Spinal cord (tissue), 9 donors: ENCODE measurements at regions not wholly inside any gene's neighbourhood (a gene's known extent, or its start where the extent isn't known, plus 50 kb on each side); places are given as distances from the start of the nearest gene placed in this dataset.

Experiments
- DNase-seq, 6 donors: peaks; one replicate each; pipeline versions ENCODE4 v3.0.0 to v3.0.0-alpha.2; 2013 to 2015; ENCODE audit warnings: low spot score in 6 of 6, low read depth in 4 of 6
- H3K27ac ChIP-seq: one replicate; pipeline ENCODE4 v1.5.1; 2013; ENCODE audit warnings: low read depth, low read length, control low read depth
- H3K27me3 ChIP-seq: one replicate; pipeline ENCODE4 v1.6.1; 2013; ENCODE audit warnings: low read length; ENCODE audit not compliant: control insufficient read depth, insufficient read depth
- H3K36me3 ChIP-seq: one replicate; pipeline ENCODE4 v1.6.1; 2013; ENCODE audit warnings: low read length; ENCODE audit not compliant: control insufficient read depth, insufficient read depth
- H3K4me1 ChIP-seq: one replicate; pipeline ENCODE4 v1.6.1; 2013; ENCODE audit warnings: low read length; ENCODE audit not compliant: control insufficient read depth, insufficient read depth
- H3K4me3 ChIP-seq: one replicate; pipeline ENCODE4 v1.5.1; 2013; ENCODE audit warnings: low read depth, low read length, control low read depth
- H3K9me3 ChIP-seq: one replicate; pipeline ENCODE4 v1.6.1; 2013; ENCODE audit warnings: low read length; ENCODE audit not compliant: control insufficient read depth, insufficient read depth
- WGBS: methylation state at CpG from one replicate; pipeline ENCODE4 v1.1.5; 2013; ENCODE audit warnings: missing lambda C conversion rate; ENCODE audit not compliant: insufficient coverage; 5-methylcytosine and 5-hydroxymethylcytosine counted together
- donor health status: healthy.

GRCh38 chr7:116142374-116142773 lies 68.0 kb upstream of the TES start:
- no CpG with 5 or more reads among the region's 1 CpG for WGBS
- Histone ChIP-seq H3K27ac (no peak overlapping the region), H3K36me3 (no peaks in the 10 kb centered on the region), H3K4me1 (no peaks in the 10 kb centered on the region), H3K9me3 (no peaks in the 10 kb centered on the region), H3K27me3 (no peaks in the 10 kb centered on the region), H3K4me3 (no peak overlapping the region)
- DNase-seq, result no peak

- 75% methylated on average over 5 of the region's 6 CpGs for WGBS
Measured at GRCh38 chr7:116142850-116143249, 67.5 kb upstream of the TES start.

GRCh38 chr7:116145245-116145852 lies 65.0 kb upstream of the TES start:
- DNase-seq, result no peak
- no peaks in the 10 kb centered on the region for H3K9me3 ChIP-seq
- no peaks in the 10 kb centered on the region for H3K36me3 ChIP-seq
- 25% methylated on average over 2 of the region's 2 CpGs for WGBS
- no peaks in the 10 kb centered on the region for H3K4me1 ChIP-seq
- no peak overlapping the region for H3K4me3 ChIP-seq
- H3K27me3 ChIP-seq, result no peaks in the 10 kb centered on the region
- no peak overlapping the region for H3K27ac ChIP-seq

More at GRCh38 chr7:116142850-116143249, 67.5 kb upstream of the TES start:
- no peaks in the 10 kb centered on the region for H3K36me3 ChIP-seq
- DNase-seq, result no peak
- H3K4me1 ChIP-seq, result no peaks in the 10 kb centered on the region
- no peak overlapping the region for H3K27ac ChIP-seq
- H3K4me3 ChIP-seq, result no peak overlapping the region
- no peaks in the 10 kb centered on the region for H3K27me3 ChIP-seq
- no peaks in the 10 kb centered on the region for H3K9me3 ChIP-seq

DNA sequence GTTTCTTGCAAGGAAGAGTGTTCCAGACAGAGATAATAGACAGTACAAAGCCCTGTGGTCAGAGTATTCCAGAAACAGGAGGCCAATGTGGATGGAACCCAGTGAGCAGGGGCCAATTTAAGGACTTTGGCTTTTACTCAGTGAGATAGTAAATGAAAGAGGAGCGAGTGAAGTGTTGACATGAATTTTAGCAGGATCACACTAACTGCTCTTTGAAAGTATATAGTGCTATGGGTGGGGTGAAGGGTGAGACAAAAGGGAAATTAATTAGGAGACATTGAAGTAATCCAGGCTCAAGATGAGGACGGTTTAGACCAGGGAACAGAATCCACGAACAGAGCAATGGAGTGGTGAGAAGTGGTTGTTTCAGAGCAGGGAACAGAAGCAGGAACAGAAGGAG lies 62.2 kb upstream of the TES start:
- Histone ChIP-seq H3K4me3 (no peak overlapping the region), H3K4me1 (no peaks in the 10 kb centered on the region), H3K27me3 (no peaks in the 10 kb centered on the region), H3K27ac (no peak overlapping the region), H3K9me3 (no peaks in the 10 kb centered on the region), H3K36me3 (no peaks in the 10 kb centered on the region)
- WGBS, result 88% methylated on average over 3 of the region's 3 CpGs
- no peak for DNase-seq

DNA sequence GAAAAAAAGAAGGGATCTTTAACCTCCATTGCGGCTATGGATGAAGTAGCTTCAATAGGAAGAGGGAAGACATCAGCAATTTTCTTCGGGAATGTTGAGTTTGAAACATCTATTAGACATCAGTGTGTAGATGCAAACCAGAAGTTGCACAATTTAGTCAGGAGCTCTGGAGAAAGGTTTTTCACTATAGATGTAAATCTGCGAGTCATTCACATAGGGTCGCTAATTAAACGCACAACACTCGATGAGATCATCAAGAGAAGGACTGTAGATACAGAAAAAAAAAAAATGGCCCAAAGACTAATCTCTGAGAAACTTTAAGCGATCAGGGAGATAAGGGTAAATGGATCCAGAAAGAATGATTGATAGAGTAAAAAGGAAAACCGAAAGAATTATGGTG lies 61.7 kb upstream of the TES start:
- Histone ChIP-seq H3K4me3 (no peak overlapping the region), H3K27me3 (no peaks in the 10 kb centered on the region), H3K36me3 (no peaks in the 10 kb centered on the region), H3K9me3 (no peaks in the 10 kb centered on the region), H3K4me1 (no peaks in the 10 kb centered on the region), H3K27ac (no peak overlapping the region)
- 93% methylated on average over 4 of the region's 8 CpGs for WGBS
- DNase-seq, result no peak

GRCh38 chr7:116150588-116150987 lies 59.8 kb upstream of the TES start:
- DNase-seq, result no peak
- Histone ChIP-seq H3K4me3 (no peak overlapping the region), H3K9me3 (no peaks in the 10 kb centered on the region), H3K36me3 (no peaks in the 10 kb centered on the region), H3K4me1 (no peaks in the 10 kb centered on the region), H3K27ac (no peak overlapping the region), H3K27me3 (no peaks in the 10 kb centered on the region)
- WGBS, result no CpG with 5 or more reads among the region's 1 CpG

DNA sequence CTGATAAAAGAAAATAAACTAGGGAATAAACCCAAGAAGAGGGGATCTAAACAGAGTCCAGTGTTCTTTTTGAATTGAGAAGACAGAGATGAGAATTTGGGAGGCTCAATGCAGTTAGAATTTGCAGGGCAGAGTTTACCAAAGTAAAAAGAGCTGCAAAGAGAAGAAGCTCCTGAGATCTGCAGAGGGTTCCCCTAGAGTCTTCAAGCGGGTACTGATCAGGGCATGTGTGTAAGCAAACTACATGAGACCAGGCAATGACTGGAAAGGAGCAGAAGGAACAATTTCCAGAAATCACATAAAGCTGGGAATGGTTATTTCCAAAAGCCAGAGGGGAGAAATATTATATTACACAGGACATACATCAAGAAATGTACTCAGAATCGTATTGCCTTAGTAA lies 58.1 kb upstream of the TES start:
- H3K36me3 ChIP-seq, result no peaks in the 10 kb centered on the region
- H3K27me3 ChIP-seq, result no peaks in the 10 kb centered on the region
- H3K27ac ChIP-seq, result no peak overlapping the region
- 100% methylated on average over 1 of the region's 2 CpGs for WGBS
- DNase-seq, result no peak
- H3K4me1 ChIP-seq, result no peaks in the 10 kb centered on the region
- H3K9me3 ChIP-seq, result no peaks in the 10 kb centered on the region
- no peak overlapping the region for H3K4me3 ChIP-seq

GRCh38 chr7:116153050-116153449 lies 57.3 kb upstream of the TES start:
- Histone ChIP-seq H3K9me3 (no peaks in the 10 kb centered on the region), H3K4me3 (no peak overlapping the region), H3K27me3 (no peaks in the 10 kb centered on the region), H3K4me1 (no peaks in the 10 kb centered on the region), H3K36me3 (no peaks in the 10 kb centered on the region), H3K27ac (no peak overlapping the region)
- 97% methylated on average over 8 of the region's 9 CpGs for WGBS
- no peak for DNase-seq

GRCh38 chr7:116159711-116160110 lies 50.6 kb upstream of the TES start:
- H3K4me3 ChIP-seq, result no peak overlapping the region
- no peaks in the 10 kb centered on the region for H3K27me3 ChIP-seq
- no peaks in the 10 kb centered on the region for H3K4me1 ChIP-seq
- no CpG with 5 or more reads among the region's 4 CpGs for WGBS
- no peak for DNase-seq
- no peak overlapping the region for H3K27ac ChIP-seq
- H3K9me3 ChIP-seq, result no peaks in the 10 kb centered on the region
- H3K36me3 ChIP-seq, result no peaks in the 10 kb centered on the region
